ENCODE measurements at regions not wholly inside any gene's neighbourhood (a gene's known extent, or its start where the extent isn't known, plus 50 kb on each side); places are given as distances from the start of the nearest gene placed in this dataset.
"Not testable (repeated sequence)": the region's sequence is repeated elsewhere in the genome, so short reads cannot be mapped to it uniquely, and the experiment has no call there.

- DNase-seq, result no peak
These were observed 668.5 kb downstream of the PLOD2 start for GRCh38 chr3:145492456-145492855.

GRCh38 chr3:145517416-145517815 is 643.6 kb downstream of the PLOD2 start:
- not testable (repeated sequence) for DNase-seq

- no peak for DNase-seq
These were observed 642.3 kb downstream of the PLOD2 start for GRCh38 chr3:145518639-145519038.

GRCh38 chr3:145519398-145520047 is 641.5 kb downstream of the PLOD2 start:
- no peak for DNase-seq

- no peak for DNase-seq
These were observed 638.8 kb downstream of the PLOD2 start for GRCh38 chr3:145522179-145522578.

- no peak for DNase-seq
These were observed 637.9 kb downstream of the PLOD2 start for GRCh38 chr3:145522893-145523651.

- DNase-seq, result no peak
These were observed 629.4 kb downstream of the PLOD2 start for GRCh38 chr3:145531548-145531947.

GRCh38 chr3:145533696-145534095 is 627.3 kb downstream of the PLOD2 start:
- DNase-seq, result no peak

- DNase-seq, result no peak
These were observed 624.5 kb downstream of the PLOD2 start for GRCh38 chr3:145536461-145536860.

- no peak for DNase-seq
These were observed 610.5 kb downstream of the PLOD2 start for GRCh38 chr3:145550522-145550921.

GRCh38 chr3:145557405-145557804 is 603.6 kb downstream of the PLOD2 start:
- no peak for DNase-seq

- DNase-seq, result no peak
These were observed 582.5 kb downstream of the PLOD2 start for GRCh38 chr3:145578471-145578870.

- DNase-seq, result no peak
These were observed 579.3 kb downstream of the PLOD2 start for GRCh38 chr3:145581694-145582093.

GRCh38 chr3:145604851-145605250 is 556.1 kb downstream of the PLOD2 start:
- no peak for DNase-seq

GRCh38 chr3:145620002-145620401 is 541.0 kb downstream of the PLOD2 start:
- no peak for DNase-seq

- no peak for DNase-seq
These were observed 540.5 kb downstream of the PLOD2 start for GRCh38 chr3:145620486-145620885.

GRCh38 chr3:145623349-145623748 is 537.6 kb downstream of the PLOD2 start:
- DNase-seq, result no peak

GRCh38 chr3:145628211-145628610 is 532.8 kb downstream of the PLOD2 start:
- DNase-seq, result no peak

GRCh38 chr3:145637105-145637504 is 523.9 kb downstream of the PLOD2 start:
- DNase-seq, result no peak

GRCh38 chr3:145639003-145639606 is 521.9 kb downstream of the PLOD2 start:
- no peak for DNase-seq

- DNase-seq, result no peak
These were observed 521.1 kb downstream of the PLOD2 start for GRCh38 chr3:145639875-145640274.

- no peak for DNase-seq
These were observed 512.6 kb downstream of the PLOD2 start for GRCh38 chr3:145648396-145648795.

GRCh38 chr3:145649368-145649887 is 511.6 kb downstream of the PLOD2 start:
- no peak for DNase-seq

GRCh38 chr3:145650170-145650569 is 510.8 kb downstream of the PLOD2 start:
- no peak for DNase-seq
